Fibroblast of villous mesenchyme (primary cell): ENCODE measurements at regions not wholly inside any gene's neighbourhood (a gene's known extent, or its start where the extent isn't known, plus 50 kb on each side); places are given as distances from the start of the nearest gene placed in this dataset.

Experiments
- DNase-seq: peaks from one replicate; pipeline ENCODE4 v3.0.0-alpha.2; 2010; ENCODE audit warnings: low read depth
- H3K4me3 ChIP-seq: 2 replicates; pipeline ENCODE4 v1.5.1; 2011; ENCODE audit warnings: low read depth, mild to moderate bottlenecking, low read length
- CTCF ChIP-seq: IDR thresholded peaks from 2 replicates; pipeline ENCODE4 v1.5.1; 2012; ENCODE audit warnings: low read depth, mild to moderate bottlenecking, low read length; ENCODE audit not compliant: insufficient read depth

- TF ChIP-seq CTCF: no peak
- no peak overlapping the region for H3K4me3 ChIP-seq
- DNase-seq: no peak
Observed at GRCh38 chr2:104049438-104049837, 804.5 kb upstream of the POU3F3 start.

- H3K4me3 ChIP-seq: no peak overlapping the region
- DNase-seq: no peak
- TF ChIP-seq CTCF: no peak
Observed at GRCh38 chr2:104049981-104050380, 803.9 kb upstream of the POU3F3 start.

GRCh38 chr2:104050656-104051242 is 803.2 kb upstream of the POU3F3 start:
- no peak for TF ChIP-seq CTCF
- DNase-seq: no peak
- H3K4me3 ChIP-seq: no peak overlapping the region

GRCh38 chr2:104051766-104052165 is 802.1 kb upstream of the POU3F3 start:
- H3K4me3 ChIP-seq: no peak overlapping the region
- no peak for TF ChIP-seq CTCF
- DNase-seq: no peak

- no peak overlapping the region for H3K4me3 ChIP-seq
- no peak for TF ChIP-seq CTCF
- no peak for DNase-seq
Observed at GRCh38 chr2:104052356-104052755, 801.6 kb upstream of the POU3F3 start.

GRCh38 chr2:104056451-104056850 is 797.5 kb upstream of the POU3F3 start:
- H3K4me3 ChIP-seq: no peak overlapping the region
- no peak for TF ChIP-seq CTCF
- DNase-seq: no peak

GRCh38 chr2:104068665-104069064 is 785.2 kb upstream of the POU3F3 start:
- TF ChIP-seq CTCF: no peak
- no peak overlapping the region for H3K4me3 ChIP-seq
- no peak for DNase-seq
